ENCODE measurements at regions not wholly inside any gene's neighbourhood (a gene's known extent, or its start where the extent isn't known, plus 50 kb on each side); places are given as distances from the start of the nearest gene placed in this dataset.

- no peak overlapping the region for H3K4me3 ChIP-seq (ENCODE audit: insufficient read depth, low read depth, low read length)
- H3K27me3 ChIP-seq (ENCODE audit: control insufficient read depth, insufficient read depth, low read length): no peaks in the 10 kb centered on the region
- no peaks in the 10 kb centered on the region for H3K36me3 ChIP-seq (replicated peaks; ENCODE audit: control insufficient read depth, insufficient read depth, low read length)
- no peak for DNase-seq
These were observed 81.4 kb downstream of the BBS10 start for GRCh38 chr12:76266797-76267196.

- Histone ChIP-seq H3K36me3 (replicated peaks; ENCODE audit: control insufficient read depth, insufficient read depth, low read length) (no peaks in the 10 kb centered on the region), H3K27me3 (ENCODE audit: control insufficient read depth, insufficient read depth, low read length) (no peaks in the 10 kb centered on the region), H3K4me3 (ENCODE audit: insufficient read depth, low read depth, low read length) (no peak overlapping the region)
- DNase-seq: no peak
These were observed 82.6 kb downstream of the BBS10 start for GRCh38 chr12:76265424-76266180.

GRCh38 chr12:76264611-76265012 is 83.6 kb downstream of the BBS10 start:
- Histone ChIP-seq H3K4me3 (ENCODE audit: insufficient read depth, low read depth, low read length) (no peak overlapping the region), H3K36me3 (replicated peaks; ENCODE audit: control insufficient read depth, insufficient read depth, low read length) (no peaks in the 10 kb centered on the region), H3K27me3 (ENCODE audit: control insufficient read depth, insufficient read depth, low read length) (no peaks in the 10 kb centered on the region)
- no peak for DNase-seq

GRCh38 chr12:76263696-76264095 is 84.5 kb downstream of the BBS10 start:
- no peak for DNase-seq
- no peak overlapping the region for H3K4me3 ChIP-seq (ENCODE audit: insufficient read depth, low read depth, low read length)
- H3K27me3 ChIP-seq (ENCODE audit: control insufficient read depth, insufficient read depth, low read length): no peaks in the 10 kb centered on the region
- H3K36me3 ChIP-seq (replicated peaks; ENCODE audit: control insufficient read depth, insufficient read depth, low read length): no peaks in the 10 kb centered on the region

GRCh38 chr12:76260390-76260748 is 87.8 kb downstream of the BBS10 start:
- no peaks in the 10 kb centered on the region for H3K36me3 ChIP-seq (replicated peaks; ENCODE audit: control insufficient read depth, insufficient read depth, low read length)
- no peak for DNase-seq
- no peaks in the 10 kb centered on the region for H3K27me3 ChIP-seq (ENCODE audit: control insufficient read depth, insufficient read depth, low read length)
- H3K4me3 ChIP-seq (ENCODE audit: insufficient read depth, low read depth, low read length): no peak overlapping the region

- DNase-seq: no peak
- H3K4me3 ChIP-seq (ENCODE audit: insufficient read depth, low read depth, low read length): no peak overlapping the region
These were observed 88.4 kb downstream of the BBS10 start for GRCh38 chr12:76259660-76260389.

GRCh38 chr12:76259106-76259505 is 89.1 kb downstream of the BBS10 start:
- H3K27me3 ChIP-seq (ENCODE audit: control insufficient read depth, insufficient read depth, low read length): no peaks in the 10 kb centered on the region
- H3K36me3 ChIP-seq (replicated peaks; ENCODE audit: control insufficient read depth, insufficient read depth, low read length): no peaks in the 10 kb centered on the region
- no peak overlapping the region for H3K4me3 ChIP-seq (ENCODE audit: insufficient read depth, low read depth, low read length)
- no peak for DNase-seq

More at GRCh38 chr12:76259660-76260389, 88.4 kb downstream of the BBS10 start:
- no peaks in the 10 kb centered on the region for H3K36me3 ChIP-seq (replicated peaks; ENCODE audit: control insufficient read depth, insufficient read depth, low read length)
- H3K27me3 ChIP-seq (ENCODE audit: control insufficient read depth, insufficient read depth, low read length): no peaks in the 10 kb centered on the region

- H3K4me3 ChIP-seq (ENCODE audit: insufficient read depth, low read depth, low read length): no peak overlapping the region
- DNase-seq: no peak
These were observed 91.3 kb downstream of the BBS10 start for GRCh38 chr12:76256904-76257303.

GRCh38 chr12:76256321-76256720 is 91.9 kb downstream of the BBS10 start:
- no peak for DNase-seq

More at GRCh38 chr12:76256904-76257303, 91.3 kb downstream of the BBS10 start:
- no peaks in the 10 kb centered on the region for H3K36me3 ChIP-seq (replicated peaks; ENCODE audit: control insufficient read depth, insufficient read depth, low read length)
- H3K27me3 ChIP-seq (ENCODE audit: control insufficient read depth, insufficient read depth, low read length): no peaks in the 10 kb centered on the region

GRCh38 chr12:76255692-76256091 is 92.5 kb downstream of the BBS10 start:
- DNase-seq: no peak
- H3K4me3 ChIP-seq (ENCODE audit: insufficient read depth, low read depth, low read length): no peak overlapping the region

More at GRCh38 chr12:76256321-76256720, 91.9 kb downstream of the BBS10 start:
- Histone ChIP-seq H3K36me3 (replicated peaks; ENCODE audit: control insufficient read depth, insufficient read depth, low read length) (no peaks in the 10 kb centered on the region), H3K27me3 (ENCODE audit: control insufficient read depth, insufficient read depth, low read length) (no peaks in the 10 kb centered on the region), H3K4me3 (ENCODE audit: insufficient read depth, low read depth, low read length) (no peak overlapping the region)

GRCh38 chr12:76255281-76255680 is 92.9 kb downstream of the BBS10 start:
- H3K36me3 ChIP-seq (replicated peaks; ENCODE audit: control insufficient read depth, insufficient read depth, low read length): no peaks in the 10 kb centered on the region
- no peaks in the 10 kb centered on the region for H3K27me3 ChIP-seq (ENCODE audit: control insufficient read depth, insufficient read depth, low read length)
- DNase-seq: no peak
- no peak overlapping the region for H3K4me3 ChIP-seq (ENCODE audit: insufficient read depth, low read depth, low read length)

More at GRCh38 chr12:76255692-76256091, 92.5 kb downstream of the BBS10 start:
- H3K27me3 ChIP-seq (ENCODE audit: control insufficient read depth, insufficient read depth, low read length): no peaks in the 10 kb centered on the region
- no peaks in the 10 kb centered on the region for H3K36me3 ChIP-seq (replicated peaks; ENCODE audit: control insufficient read depth, insufficient read depth, low read length)

GRCh38 chr12:76252031-76252430 is 96.2 kb downstream of the BBS10 start:
- no peaks in the 10 kb centered on the region for H3K36me3 ChIP-seq (replicated peaks; ENCODE audit: control insufficient read depth, insufficient read depth, low read length)
- no peak for DNase-seq
- no peaks in the 10 kb centered on the region for H3K27me3 ChIP-seq (ENCODE audit: control insufficient read depth, insufficient read depth, low read length)
- H3K4me3 ChIP-seq (ENCODE audit: insufficient read depth, low read depth, low read length): no peak overlapping the region

GRCh38 chr12:76250256-76250655 is 98.0 kb downstream of the BBS10 start:
- no peak for DNase-seq
- no peak overlapping the region for H3K4me3 ChIP-seq (ENCODE audit: insufficient read depth, low read depth, low read length)
- H3K27me3 ChIP-seq (ENCODE audit: control insufficient read depth, insufficient read depth, low read length): no peaks in the 10 kb centered on the region
- no peaks in the 10 kb centered on the region for H3K36me3 ChIP-seq (replicated peaks; ENCODE audit: control insufficient read depth, insufficient read depth, low read length)

GRCh38 chr12:76249501-76249900 is 98.7 kb downstream of the BBS10 start:
- Histone ChIP-seq H3K4me3 (ENCODE audit: insufficient read depth, low read depth, low read length) (no peak overlapping the region), H3K36me3 (replicated peaks; ENCODE audit: control insufficient read depth, insufficient read depth, low read length) (no peaks in the 10 kb centered on the region), H3K27me3 (ENCODE audit: control insufficient read depth, insufficient read depth, low read length) (no peaks in the 10 kb centered on the region)
- no peak for DNase-seq

- H3K27me3 ChIP-seq (ENCODE audit: control insufficient read depth, insufficient read depth, low read length): no peaks in the 10 kb centered on the region
- H3K36me3 ChIP-seq (replicated peaks; ENCODE audit: control insufficient read depth, insufficient read depth, low read length): no peaks in the 10 kb centered on the region
- H3K4me3 ChIP-seq (ENCODE audit: insufficient read depth, low read depth, low read length): no peak overlapping the region
- no peak for DNase-seq
These were observed 100.2 kb downstream of the BBS10 start for GRCh38 chr12:76247992-76248391.

All from H7 (cell line).